PFSK-1 (cell line): ENCODE measurements at regions not wholly inside any gene's neighbourhood (a gene's known extent, or its start where the extent isn't known, plus 50 kb on each side); places are given as distances from the start of the nearest gene placed in this dataset.

Source experiments
- FOXP2 ChIP-seq: optimal IDR thresholded peaks from 2 replicates; pipeline ENCODE3; 2011; ENCODE audit warnings: borderline replicate concordance, control low read depth, inconsistent platforms; ENCODE audit not compliant: insufficient read depth; ENCODE audit errors: extremely low read length, extremely low read depth
- POLR2AphosphoS5 ChIP-seq: IDR thresholded peaks from 2 replicates; pipeline ENCODE4 v1.6.1; 2012; ENCODE audit warnings: low read depth, mild to moderate bottlenecking, control low read depth, low read length, moderate library complexity
- SIN3A ChIP-seq: IDR thresholded peaks from 2 replicates; pipeline ENCODE4 v1.6.1; 2012; ENCODE audit warnings: mild to moderate bottlenecking, low read length, moderate library complexity, borderline replicate concordance; ENCODE audit not compliant: insufficient read depth
- TAF1 ChIP-seq: IDR thresholded peaks from 2 replicates; pipeline ENCODE4 v1.6.1; 2012; ENCODE audit warnings: low read length, control low read depth, borderline replicate concordance; ENCODE audit not compliant: insufficient read depth
- TF ChIP-seq, protein P1 (sequence below), 2 experiments: IDR thresholded peaks; 2 replicates each; pipeline versions ENCODE4 v1.6.1 to v1.8.0; 2011 to 2012; ENCODE audit warnings: low read depth in 2 of 2, low read length in 2 of 2, control low read depth in 1 of 2, inconsistent platforms in 1 of 2, mild to moderate bottlenecking in 1 of 2, moderate library complexity in 1 of 2; ENCODE audit not compliant: insufficient read depth in 1 of 2

- TF ChIP-seq TAF1: no peak
- no peak for TF ChIP-seq SIN3A
- TF ChIP-seq POLR2AphosphoS5: no peak
- TF ChIP-seq, protein P1, sequence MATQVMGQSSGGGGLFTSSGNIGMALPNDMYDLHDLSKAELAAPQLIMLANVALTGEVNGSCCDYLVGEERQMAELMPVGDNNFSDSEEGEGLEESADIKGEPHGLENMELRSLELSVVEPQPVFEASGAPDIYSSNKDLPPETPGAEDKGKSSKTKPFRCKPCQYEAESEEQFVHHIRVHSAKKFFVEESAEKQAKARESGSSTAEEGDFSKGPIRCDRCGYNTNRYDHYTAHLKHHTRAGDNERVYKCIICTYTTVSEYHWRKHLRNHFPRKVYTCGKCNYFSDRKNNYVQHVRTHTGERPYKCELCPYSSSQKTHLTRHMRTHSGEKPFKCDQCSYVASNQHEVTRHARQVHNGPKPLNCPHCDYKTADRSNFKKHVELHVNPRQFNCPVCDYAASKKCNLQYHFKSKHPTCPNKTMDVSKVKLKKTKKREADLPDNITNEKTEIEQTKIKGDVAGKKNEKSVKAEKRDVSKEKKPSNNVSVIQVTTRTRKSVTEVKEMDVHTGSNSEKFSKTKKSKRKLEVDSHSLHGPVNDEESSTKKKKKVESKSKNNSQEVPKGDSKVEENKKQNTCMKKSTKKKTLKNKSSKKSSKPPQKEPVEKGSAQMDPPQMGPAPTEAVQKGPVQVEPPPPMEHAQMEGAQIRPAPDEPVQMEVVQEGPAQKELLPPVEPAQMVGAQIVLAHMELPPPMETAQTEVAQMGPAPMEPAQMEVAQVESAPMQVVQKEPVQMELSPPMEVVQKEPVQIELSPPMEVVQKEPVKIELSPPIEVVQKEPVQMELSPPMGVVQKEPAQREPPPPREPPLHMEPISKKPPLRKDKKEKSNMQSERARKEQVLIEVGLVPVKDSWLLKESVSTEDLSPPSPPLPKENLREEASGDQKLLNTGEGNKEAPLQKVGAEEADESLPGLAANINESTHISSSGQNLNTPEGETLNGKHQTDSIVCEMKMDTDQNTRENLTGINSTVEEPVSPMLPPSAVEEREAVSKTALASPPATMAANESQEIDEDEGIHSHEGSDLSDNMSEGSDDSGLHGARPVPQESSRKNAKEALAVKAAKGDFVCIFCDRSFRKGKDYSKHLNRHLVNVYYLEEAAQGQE (IDR thresholded peaks at IDR 0.05; ENCODE audit: insufficient read depth in 1 of 2, low read depth in 2 of 2, low read length in 2 of 2): no peak
- TF ChIP-seq FOXP2: no peak
Observed at GRCh38 chr1:88284666-88285366, 399.3 kb upstream of the PKN2 start.

- TF ChIP-seq SIN3A (no peak), POLR2AphosphoS5 (no peak), TAF1 (no peak), FOXP2 (no peak)
- TF ChIP-seq, protein P1 (IDR thresholded peaks at IDR 0.05; ENCODE audit: insufficient read depth in 1 of 2, low read depth in 2 of 2, low read length in 2 of 2): no peak
Observed at GRCh38 chr1:88286716-88287115, 397.4 kb upstream of the PKN2 start.

DNA sequence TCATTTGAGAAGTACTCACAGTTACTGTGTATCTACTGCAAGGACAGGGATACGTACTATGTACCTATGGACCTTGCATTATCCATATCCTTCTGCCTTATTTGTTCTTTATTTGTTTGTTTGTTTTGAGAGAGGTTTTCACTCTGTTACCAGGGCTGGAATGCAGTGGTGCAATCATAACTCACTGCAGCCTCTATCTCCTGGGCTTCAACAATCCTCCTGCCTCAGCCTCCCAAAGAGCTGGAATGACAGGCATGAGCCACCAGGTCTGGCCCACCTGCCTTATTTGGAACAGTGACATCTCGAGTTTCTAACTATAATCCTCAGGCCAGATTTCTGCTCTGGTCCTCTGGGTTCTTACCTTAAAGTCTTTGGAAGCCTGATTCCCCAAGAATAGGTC is 395.5 kb upstream of the PKN2 start:
- no peak for TF ChIP-seq FOXP2
- no peak for TF ChIP-seq TAF1
- no peak for TF ChIP-seq SIN3A
- TF ChIP-seq, protein P1 (IDR thresholded peaks at IDR 0.05; ENCODE audit: insufficient read depth in 1 of 2, low read depth in 2 of 2, low read length in 2 of 2): no peak
- TF ChIP-seq POLR2AphosphoS5: no peak

GRCh38 chr1:88289401-88290102 is 394.5 kb upstream of the PKN2 start:
- no peak for TF ChIP-seq TAF1
- no peak for TF ChIP-seq SIN3A
- TF ChIP-seq, protein P1 (IDR thresholded peaks at IDR 0.05; ENCODE audit: insufficient read depth in 1 of 2, low read depth in 2 of 2, low read length in 2 of 2): no peak
- no peak for TF ChIP-seq FOXP2
- TF ChIP-seq POLR2AphosphoS5: no peak
